HG03378 (cell line): ENCODE measurements at regions not wholly inside any gene's neighbourhood (a gene's known extent, or its start where the extent isn't known, plus 50 kb on each side); places are given as distances from the start of the nearest gene placed in this dataset.

Source experiments
- ATAC-seq: cut with Tn5 transposase; IDR thresholded peaks from one replicate; pipeline ENCODE4 v1.9.1; 2021; ENCODE audit warnings: mild to moderate bottlenecking, moderate library complexity; ENCODE audit not compliant: unreplicated experiment

DNA sequence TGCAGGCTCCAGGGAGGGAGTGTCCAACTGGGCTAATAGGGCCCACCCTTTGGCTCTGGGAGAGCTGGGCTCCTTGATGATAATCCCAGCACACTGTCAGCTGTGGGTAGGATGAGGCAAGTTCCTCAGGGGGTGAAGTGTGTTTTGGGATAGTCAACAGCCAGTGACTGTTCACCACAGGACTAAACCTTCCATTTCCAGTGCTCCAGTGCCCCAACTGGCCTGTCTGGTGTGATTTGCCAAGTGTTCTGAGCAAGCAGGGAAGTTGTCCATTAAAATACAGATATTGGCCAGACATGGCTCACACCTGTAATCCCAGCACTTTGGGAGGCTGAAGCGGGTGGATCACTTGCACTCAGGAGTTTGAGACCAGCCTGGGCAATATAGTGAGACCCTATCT is 150.9 kb downstream of the TM9SF2 start:
- ATAC-seq = no peak

DNA sequence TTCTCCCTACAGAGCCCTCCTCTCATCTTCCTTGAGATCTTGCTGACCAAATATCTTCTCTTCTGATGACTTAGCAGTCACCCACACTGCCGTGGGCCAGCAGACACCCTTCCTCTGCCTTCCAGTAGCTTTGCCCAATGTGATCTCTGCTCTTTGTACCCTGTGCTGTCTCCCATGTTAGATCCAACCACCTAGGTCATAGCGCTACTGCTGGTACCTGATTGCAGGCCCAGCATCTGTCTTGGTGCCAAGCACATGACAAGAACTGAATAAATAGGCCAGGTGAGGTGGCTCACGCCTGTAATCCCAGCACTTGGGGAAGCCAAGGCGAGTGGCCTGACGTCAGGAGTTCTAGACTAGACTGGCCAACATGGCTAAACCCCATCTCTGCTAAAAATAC is 149.7 kb downstream of the TM9SF2 start:
- ATAC-seq = no peak

DNA sequence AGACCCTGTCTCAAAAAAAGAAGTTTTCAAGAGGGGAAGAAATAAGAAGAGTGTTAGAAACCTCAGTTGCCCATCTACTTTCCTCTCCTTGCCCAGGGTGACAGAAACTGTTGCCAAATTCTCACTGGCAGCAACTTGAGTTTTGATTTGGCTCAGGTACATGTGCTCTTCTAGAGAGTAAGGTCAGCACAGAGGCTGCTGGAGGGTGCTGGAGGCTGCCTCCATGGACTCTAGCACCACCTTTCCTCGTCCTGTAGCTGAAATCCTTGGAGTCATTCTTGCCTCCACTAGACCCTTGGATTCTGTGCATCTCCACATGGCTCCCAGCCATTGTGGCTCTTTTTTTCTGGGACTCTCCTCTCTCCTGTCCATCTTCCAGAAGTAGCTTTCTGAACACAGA is 149.1 kb downstream of the TM9SF2 start:
- no peak for ATAC-seq

DNA sequence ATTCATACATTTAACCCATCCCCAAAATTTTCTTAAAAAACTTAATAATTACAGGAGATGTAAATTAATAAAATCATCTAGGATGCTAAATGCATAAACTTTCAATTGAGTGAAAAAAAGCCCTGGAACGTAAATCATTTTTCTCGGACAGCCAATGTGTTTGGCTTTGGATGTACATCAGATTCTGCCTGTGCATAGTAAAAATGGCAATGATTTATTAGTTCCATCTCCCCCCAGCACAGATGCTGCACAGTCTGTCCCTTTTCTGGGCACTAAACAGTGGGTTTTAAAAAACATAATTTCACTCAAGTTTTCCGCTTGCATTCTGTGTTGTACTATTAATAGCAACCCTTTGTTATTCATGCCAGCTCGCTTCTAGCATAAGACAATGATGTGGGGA is 147.7 kb downstream of the TM9SF2 start:
- ATAC-seq = no peak

DNA sequence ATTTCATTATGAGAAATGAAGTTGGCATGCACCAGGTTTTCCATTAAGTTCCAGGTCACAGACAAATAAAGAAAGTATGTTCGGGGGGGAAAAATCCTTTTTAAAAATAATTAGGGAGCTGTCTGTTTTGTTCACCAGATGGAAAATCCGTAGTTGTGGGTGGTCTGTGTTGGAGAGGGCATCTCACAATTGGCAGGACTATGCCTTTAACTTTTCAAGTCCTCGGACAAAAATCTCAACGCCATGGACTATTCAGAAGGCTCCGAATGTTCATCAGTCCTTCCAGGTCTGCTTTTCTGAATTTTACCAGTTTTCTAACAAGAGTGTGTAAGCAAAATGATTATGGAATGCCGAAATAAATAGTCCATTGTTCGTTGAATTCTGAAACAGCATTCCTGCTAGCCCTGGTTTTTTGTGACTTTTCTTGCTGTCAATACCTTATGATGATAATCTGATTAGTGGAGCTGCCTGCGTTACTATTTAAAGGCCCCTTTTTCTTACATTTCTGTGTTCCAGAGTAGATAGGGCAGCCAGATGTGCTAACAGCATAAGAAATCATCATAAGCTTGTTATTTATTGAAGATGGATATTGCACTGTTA is 146.9 kb downstream of the TM9SF2 start:
- ATAC-seq = no peak

DNA sequence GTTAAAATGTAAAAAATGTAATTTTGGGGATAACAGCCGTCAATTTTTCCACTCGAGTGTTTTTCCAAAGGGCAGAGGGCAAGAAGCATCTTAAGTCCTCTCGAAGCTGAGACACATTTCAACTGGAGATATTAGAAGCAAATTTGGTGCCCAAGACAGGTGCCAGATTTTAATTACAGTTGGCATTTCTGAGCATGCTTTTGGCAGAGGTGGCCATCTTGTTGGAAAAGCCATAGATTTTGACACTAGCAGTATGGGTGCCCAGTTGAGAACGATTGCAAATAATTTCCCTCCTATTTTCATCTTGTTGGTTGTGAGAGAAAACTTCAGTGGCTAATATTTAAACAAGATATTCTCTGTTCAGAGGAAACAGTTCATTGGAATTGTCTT is 146.3 kb downstream of the TM9SF2 start:
- ATAC-seq = no peak

DNA sequence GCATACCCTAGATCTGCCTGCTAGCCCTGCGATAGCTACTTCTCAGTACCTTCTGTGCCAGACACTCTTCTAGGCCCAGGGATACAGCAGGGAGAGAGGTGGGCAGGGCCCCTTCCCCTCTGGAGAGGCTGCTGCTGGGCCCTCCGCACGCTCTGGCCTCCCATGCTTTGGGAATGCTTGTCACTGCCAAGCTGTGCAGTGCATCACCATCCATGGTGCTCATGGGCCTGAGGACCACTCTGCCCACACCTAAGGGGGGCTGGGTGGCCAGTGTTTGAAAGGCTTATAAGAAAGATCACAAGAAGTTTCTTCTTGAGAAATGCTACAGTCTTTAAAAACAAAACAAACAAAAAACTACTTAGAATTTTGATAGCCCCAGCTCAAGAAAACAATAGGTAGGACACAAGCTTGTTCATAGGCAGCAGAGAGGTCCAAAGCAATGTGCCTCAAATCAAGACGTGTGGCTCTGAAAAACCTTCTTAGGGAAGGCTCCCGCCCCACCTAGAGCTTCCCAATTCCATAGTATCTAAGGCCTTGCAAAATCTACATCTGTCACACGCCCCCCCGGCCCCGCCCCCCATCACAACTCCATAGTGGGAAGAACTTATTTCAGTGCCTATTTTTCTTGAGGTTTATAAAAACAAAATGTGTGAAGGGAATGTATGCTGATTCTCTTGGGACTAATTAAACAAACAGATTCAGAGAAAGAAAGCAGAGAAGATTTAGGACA is 145.8 kb downstream of the TM9SF2 start:
- no peak for ATAC-seq

DNA sequence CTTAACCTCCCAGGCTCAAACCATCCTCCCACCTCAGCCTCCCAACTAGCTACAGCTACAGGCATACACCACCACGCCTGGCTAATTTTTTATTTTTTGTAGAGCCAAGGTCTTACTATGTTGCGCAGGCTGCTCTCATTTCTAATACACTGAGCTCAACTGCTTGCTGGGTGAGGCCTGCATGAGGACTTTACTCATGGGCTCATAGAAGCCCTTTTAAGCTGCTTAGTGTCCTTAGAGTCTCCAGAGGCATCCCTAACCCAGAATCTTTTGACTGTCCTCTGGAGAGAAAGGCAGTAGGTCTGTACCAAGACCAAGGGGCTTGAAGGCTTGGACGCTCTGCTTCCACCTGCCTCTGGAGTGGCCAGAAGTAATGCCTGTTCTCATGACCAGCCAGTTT is 141.6 kb downstream of the TM9SF2 start:
- ATAC-seq = no peak

DNA sequence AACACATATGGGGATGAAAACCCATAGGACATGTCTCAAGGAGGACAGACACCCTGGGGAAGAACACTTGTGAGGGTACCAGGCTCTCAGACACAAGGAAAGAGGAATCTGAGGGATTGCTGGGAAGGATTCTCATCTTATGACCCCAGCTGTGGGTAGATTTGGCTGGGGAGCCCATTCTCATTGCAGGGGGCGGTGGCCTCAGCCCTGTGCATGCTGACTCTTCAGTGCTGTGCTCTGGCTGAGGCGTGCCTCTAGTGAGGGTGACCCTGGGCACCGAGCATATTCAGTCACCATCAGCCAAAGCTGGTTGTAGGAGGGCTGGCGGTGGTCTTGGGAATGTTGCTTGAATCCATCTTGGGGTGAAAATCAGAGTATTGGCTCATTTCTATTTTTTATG is 140.7 kb downstream of the TM9SF2 start:
- ATAC-seq = no peak

DNA sequence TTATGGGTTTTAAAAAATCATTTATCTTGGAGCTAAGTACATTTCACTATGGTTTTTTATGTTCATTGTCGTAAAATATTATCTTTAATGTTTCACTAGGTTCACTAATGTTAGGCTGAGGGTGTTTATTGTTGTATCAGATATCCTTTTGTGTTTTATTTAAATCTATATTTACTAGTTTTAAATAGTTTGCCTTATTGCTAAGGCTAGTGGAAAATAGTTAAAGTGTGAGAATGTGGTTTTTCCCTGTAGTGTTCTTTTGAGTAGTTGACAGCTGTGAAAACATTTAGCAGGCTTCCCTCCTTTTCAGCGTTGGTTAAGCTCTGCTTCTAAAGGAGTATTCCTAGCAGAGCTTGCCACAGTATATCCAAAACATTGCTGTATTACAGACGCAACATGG is 139.0 kb downstream of the TM9SF2 start:
- no peak for ATAC-seq

DNA sequence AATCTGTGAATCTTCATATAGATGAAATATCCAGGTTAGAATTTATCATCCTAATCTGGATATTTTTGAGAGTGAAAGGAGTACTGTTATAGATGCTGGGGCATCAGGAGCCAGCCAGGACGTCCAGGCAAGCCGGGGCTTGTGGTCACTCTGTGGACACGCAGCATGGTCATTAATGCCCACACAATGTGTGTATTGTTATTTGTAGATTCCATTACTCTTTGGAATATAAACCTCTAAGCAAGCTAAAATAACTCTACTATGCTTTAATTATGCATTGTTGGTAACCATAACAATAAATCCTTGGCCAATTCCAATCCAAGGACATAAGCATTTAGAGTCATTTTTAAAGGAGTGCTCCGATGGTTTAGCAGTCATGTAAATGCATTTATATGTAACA is 137.9 kb downstream of the TM9SF2 start:
- no peak for ATAC-seq

DNA sequence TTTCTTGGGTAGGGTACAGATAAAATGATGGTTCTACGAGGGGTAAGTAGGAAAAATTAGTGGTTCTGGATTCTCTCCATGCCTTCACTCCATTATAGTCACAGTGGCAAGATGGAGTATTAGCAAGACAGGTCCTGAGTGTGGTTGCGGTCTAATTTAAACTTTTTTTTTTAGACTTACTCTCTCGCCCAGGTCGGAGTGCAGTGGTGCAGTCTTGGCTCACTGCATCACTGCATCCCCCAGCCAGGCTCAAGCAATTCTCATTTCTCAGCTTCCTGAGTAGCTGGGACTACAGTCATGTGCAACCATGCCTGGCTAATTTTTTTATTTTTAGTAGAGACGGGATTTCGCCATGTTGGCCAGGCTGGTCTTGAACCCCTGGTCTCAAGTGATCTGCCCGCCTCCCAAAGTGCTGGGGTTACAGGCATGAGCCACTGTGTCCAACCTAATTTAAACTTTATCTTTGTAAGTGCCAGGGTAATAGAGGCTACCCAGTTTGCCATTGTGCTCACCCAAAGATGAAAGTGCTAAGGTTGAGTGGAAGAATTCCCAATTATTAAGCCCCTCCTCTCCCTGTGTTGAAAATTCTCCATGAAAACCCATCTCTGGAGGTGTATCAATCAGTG is 135.6 kb downstream of the TM9SF2 start:
- ATAC-seq = peak; percentile 86

DNA sequence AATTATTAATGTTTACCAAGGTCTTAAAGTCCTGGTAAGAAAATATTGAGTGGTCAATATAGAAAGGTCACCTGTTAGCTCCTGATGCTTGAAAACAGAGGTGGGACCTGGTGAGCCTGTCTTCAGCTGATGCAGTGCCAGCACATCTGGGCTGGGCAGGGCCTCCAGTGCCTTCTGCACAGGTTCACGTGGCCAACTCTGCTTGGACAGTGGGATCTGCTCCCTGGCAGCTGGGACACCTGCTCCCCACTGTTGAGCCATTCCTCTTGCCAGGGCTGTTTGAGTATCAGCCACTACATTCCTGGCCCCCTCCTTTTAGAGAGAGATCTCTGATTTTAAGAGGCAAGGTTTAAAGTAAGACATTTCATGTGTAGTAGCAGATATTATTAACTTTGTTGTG is 135.0 kb downstream of the TM9SF2 start:
- no peak for ATAC-seq

DNA sequence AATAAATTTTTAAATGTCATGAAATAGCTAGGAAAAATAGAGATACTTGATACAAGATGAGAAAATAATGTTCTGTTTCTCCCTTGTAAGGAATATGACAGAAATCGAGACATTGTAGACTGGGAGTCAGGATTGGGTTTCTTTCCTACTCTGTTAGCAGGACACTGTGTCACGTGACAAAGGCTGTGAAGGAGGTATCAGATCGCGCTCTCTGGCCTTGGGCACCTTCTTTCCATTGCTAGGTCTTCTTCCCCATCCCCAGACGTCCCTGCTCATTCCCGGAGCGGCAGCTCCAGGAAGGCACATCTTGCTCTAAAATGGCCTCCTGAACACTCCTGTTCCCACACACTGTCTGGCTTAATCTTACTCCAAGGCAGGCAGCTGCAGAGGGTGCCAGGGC is 133.4 kb downstream of the TM9SF2 start:
- no peak for ATAC-seq

DNA sequence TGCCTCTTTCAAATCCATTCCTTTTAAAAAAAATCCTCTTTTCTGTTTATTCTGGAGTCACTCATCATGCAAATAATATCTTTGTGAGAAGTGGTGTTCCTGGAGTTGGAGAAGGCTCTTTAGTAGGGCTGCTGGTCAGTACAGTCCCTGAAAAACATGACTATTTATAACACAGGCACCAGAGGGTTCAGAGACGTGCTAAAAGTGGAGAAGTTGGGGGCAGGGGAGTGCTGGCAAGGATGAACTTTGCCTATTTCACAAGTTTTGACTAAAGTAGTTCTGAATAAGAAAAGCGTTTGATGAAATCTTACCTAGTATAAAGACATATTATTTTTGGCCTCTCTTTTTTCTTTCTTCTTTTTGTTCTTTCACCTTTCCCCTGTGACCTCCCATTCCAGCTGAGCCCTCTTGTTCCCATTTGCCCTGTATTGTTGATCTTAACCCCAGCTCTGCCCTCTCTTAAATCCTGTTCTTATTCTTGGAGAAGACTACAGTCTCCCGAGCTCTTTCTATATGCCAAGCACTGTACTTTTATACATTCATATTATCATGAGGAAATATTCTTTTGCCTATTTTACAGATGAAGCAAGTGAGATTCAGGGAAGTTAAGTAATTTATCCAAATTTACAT is 129.1 kb downstream of the TM9SF2 start:
- no peak for ATAC-seq

DNA sequence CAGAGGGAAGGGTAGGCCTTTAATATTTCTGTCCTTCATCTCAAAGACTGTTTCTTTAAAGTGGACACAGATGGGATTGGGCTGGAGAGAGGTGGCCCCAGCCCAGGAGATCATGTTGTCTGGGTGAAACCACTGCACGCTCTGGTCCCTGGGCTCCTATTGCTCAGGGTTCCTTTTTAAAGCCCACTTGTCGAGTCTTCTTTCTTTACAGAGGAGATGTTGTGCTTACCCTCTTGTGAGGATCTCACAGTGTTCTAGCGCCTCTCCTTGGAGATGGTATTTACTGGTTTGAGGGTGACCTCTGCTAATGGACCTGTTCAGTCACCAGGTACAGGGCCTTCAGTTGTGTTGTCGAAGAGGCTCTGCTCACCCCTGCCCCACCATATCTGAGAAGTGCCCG is 128.4 kb downstream of the TM9SF2 start:
- ATAC-seq = no peak

DNA sequence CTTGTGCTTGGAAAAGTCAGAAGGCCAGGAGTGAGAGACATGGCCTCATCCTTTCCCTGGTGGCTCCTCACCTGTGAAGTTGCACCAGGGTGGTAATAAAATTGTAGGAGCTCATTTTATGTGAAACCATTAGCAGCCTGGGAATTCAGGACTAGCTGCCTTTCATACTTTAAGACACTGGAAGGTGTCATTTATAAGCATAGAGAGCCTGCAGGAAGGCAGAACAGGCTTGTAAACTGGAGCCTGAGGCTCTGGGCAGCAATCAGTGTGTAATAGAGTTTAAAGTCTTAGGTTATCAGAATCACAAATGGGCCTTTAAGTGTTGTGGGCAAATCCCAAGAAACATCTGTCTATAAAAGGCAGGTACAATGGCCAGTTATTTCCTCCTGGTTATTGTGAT is 127.2 kb downstream of the TM9SF2 start:
- no peak for ATAC-seq

DNA sequence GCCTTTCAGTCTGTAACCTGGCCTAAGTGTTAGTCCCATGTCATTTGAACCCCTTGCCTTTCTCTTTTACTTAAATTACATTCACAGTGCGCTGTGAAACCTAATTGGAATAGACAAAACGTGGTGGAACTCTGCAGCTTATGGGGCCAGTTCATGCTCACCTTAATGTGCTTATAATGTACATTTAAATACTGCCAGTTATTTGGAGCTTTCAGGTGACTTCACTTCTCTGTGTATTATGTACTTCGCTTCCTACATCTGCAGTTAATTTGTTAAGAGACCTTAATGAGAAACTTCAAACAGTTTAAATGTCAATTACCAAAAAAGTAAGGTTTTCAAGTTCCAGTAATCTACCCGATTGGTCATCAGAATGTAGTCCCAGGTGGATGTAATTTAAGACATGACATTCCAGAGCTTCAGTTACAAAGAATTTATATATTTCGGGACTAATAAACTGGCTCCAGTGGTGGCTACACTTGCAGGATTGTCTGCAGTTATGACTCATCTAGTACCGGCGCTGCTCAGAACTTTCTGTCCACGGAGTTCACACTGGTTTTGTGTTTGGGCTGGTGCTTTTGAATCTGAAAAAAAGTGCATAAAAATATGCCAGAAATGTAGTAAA is 125.3 kb downstream of the TM9SF2 start:
- no peak for ATAC-seq

DNA sequence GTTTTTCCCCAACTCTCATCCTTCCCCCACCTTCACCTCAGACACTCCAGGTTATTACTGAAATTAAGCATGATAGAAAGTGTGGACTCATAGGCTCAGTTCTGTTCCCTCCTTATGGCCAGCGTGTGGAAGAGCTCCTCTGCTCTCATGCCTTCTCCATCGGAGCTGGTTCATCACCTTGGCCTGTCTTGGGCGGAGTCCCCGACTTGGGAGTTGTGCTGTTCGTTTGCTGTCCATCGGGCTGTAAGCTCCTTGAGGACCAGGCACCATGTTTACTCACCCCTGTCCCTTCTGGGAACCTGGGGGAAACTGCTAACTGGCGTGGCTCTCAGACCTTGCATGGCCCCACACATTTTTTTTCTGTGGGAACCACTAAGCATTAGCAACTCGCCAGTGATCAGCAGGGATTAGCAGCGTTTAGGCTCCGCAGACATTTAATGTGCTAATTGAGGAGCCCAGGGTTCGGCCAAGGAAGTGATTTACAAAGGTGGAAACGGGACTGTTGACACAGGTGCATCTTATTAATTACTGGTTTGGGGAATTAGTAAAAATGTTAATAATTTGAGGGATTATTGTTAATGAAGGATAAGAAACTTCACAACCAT is 123.8 kb downstream of the TM9SF2 start:
- no peak for ATAC-seq

DNA sequence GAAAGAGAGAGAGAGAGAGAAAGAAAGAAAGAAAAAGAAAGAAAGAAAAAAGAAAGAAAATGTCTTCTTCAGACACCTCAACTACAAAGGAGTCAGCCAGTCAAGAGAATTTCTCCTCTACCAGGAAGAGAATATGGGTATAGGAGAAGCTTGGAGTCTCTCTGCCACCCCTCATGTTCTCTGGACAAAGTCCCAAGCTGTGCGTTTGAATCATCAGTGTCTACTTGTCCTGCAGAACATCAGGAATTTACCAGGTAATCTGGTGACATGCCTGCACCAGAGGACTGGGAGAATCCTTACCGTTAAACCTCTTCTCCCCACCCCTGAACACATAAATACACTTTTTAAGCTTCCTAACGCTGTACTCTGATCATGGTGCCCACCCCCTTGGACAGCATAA is 119.5 kb downstream of the TM9SF2 start:
- ATAC-seq = no peak

DNA sequence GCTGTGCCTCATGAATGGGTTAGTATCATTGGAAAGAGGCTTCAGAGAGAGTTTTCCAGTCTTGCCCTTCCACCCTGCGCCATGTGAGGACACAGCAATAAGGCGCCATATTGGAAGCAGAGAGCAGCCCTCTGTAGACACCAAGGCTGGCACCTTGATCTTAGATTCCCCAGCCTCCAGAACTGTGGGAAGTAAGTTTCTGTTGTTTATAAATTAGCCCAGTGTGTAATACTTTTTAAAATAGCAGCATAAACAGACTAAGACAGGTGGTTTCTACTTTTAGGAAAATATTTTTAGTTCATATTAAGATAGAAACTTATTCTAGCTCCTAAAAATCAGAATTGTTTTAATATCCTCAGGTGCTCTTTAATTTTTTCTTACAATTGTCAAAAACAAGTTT is 117.9 kb downstream of the TM9SF2 start:
- no peak for ATAC-seq
